Neural crest cell (in vitro differentiated cells): ENCODE measurements at regions not wholly inside any gene's neighbourhood (a gene's known extent, or its start where the extent isn't known, plus 50 kb on each side); places are given as distances from the start of the nearest gene placed in this dataset.

Experiments
- DNase-seq: peaks from one replicate; pipeline ENCODE4 v3.0.0; 2021; ENCODE audit warnings: low read depth, mixed read lengths, low spot score
- H3K27ac Mint-ChIP-seq: one replicate; pipeline ENCODE4 v1.8.0; 2021; ENCODE audit warnings: mild to moderate bottlenecking, mixed read lengths; ENCODE audit not compliant: unreplicated experiment
- H3K27me3 Mint-ChIP-seq: 2 replicates; pipeline ENCODE4 v1.8.0; 2021; ENCODE audit warnings: low read depth, mild to moderate bottlenecking, mixed read lengths
- H3K36me3 Mint-ChIP-seq: 2 replicates; pipeline ENCODE4 v1.8.0; 2021; ENCODE audit warnings: low read depth, mild to moderate bottlenecking, mixed read lengths
- H3K4me1 Mint-ChIP-seq: 2 replicates; pipeline ENCODE4 v1.8.0; 2021; ENCODE audit warnings: mixed read lengths
- H3K4me3 Mint-ChIP-seq: one replicate; pipeline ENCODE4 v1.8.0; 2021; ENCODE audit warnings: mild to moderate bottlenecking, mixed read lengths
- H3K9me3 Mint-ChIP-seq: 2 replicates; pipeline ENCODE4 v1.8.0; 2021; ENCODE audit warnings: mixed read lengths
- TF ChIP-seq, protein P1 (sequence below): fragments of 200-600 bp; sonication (generic); conservative IDR thresholded peaks from 2 replicates; pipeline ENCODE4 v1.5.0; 2021; ENCODE audit warnings: antibody characterized with exemption, mild to moderate bottlenecking

DNA sequence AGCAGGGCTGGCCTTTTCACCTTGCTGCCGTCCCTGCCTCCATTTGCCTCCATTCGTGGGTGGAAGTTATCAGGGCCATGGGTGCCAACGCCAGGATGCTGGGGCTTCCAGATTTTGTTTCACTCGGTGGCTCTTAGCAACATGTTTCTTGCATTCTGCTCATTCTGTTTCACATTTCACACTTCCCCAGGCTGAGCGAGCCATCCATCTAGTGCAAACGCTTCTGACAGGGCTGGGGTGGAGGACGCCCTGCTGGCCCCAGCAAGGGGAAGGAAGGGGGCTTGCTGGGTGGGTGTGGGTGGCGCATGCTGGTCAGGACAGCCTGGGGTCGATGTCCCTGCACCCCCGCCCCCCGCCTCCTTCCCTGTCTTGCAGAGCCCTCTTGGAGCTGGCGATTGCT lies 165.2 kb downstream of the URI1 start:
- no peaks in the 10 kb centered on the region for H3K36me3 Mint-ChIP-seq
- DNase-seq = no peak
- H3K4me1 Mint-ChIP-seq = no peaks in the 10 kb centered on the region
- no peak overlapping the region for H3K27ac Mint-ChIP-seq
- H3K27me3 Mint-ChIP-seq = no peaks in the 10 kb centered on the region
- H3K9me3 Mint-ChIP-seq = no peaks in the 10 kb centered on the region
- TF ChIP-seq, protein P1, sequence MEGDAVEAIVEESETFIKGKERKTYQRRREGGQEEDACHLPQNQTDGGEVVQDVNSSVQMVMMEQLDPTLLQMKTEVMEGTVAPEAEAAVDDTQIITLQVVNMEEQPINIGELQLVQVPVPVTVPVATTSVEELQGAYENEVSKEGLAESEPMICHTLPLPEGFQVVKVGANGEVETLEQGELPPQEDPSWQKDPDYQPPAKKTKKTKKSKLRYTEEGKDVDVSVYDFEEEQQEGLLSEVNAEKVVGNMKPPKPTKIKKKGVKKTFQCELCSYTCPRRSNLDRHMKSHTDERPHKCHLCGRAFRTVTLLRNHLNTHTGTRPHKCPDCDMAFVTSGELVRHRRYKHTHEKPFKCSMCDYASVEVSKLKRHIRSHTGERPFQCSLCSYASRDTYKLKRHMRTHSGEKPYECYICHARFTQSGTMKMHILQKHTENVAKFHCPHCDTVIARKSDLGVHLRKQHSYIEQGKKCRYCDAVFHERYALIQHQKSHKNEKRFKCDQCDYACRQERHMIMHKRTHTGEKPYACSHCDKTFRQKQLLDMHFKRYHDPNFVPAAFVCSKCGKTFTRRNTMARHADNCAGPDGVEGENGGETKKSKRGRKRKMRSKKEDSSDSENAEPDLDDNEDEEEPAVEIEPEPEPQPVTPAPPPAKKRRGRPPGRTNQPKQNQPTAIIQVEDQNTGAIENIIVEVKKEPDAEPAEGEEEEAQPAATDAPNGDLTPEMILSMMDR = no peak
- H3K4me3 Mint-ChIP-seq = no peak overlapping the region

DNA sequence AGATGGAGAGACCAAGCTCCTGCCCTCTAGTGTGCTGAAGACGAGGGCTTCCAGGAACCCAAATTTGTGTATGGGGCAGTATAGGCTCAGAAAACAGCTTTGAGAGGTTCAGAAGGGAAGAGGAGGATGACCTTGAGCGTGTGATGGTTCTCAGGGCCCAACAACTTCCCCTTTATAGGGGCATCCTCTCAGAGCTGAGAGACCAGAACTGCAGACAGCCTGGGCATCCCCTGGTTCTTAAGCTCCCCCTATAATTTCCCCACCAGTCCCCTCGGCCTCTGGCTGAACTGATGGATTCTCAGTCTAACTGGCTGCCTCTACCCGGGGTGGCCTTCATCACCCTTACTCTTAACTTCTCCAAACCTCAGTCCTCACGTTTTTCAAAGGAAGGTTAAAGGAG lies 167.5 kb downstream of the URI1 start:
- peaks cover 11% of the 10 kb centered on the region for H3K4me1 Mint-ChIP-seq

DNA sequence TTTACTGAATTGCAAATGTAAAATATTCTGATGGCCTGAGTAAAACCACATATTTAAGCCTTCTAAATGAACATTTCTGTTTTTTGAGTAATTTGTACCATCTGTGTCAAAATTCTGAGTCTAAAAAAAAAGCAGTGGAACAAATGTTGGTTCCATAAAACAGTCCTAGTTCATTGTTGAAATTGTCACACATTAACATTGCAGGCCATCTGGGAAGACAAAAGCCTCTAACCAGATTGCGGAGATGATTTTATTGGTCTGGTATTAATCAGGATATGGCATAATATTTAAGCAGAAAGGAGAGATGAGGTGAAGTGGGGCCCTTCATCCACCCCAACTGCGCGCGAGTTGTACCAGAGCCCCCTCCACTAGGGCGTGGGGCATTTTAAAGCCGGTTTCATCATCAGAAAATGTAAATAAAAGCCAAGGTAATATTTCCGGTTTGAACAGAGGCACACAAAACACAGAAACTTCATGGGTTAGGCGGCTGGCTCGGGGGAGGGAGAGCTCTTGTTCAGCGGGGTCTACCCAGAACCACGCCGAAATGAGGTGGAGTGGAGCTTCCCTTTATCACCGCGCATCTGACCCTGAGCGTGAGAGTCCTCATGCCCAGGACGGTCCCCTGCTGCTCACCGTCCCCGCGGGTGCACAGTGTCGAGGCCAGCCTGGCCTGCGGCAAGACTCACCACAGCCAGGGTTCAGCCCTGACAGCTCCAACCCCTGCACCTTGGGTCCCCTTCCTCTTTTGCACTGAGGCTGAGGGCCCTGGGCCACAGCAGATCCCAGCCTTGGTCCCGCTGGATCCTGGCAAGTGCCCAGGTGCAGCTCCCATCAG lies 169.2 kb downstream of the URI1 start:
- Mint-ChIP-seq H3K4me1 (peaks cover 11% of the 10 kb centered on the region), H3K36me3 (no peaks in the 10 kb centered on the region), H3K27me3 (no peaks in the 10 kb centered on the region), H3K9me3 (no peaks in the 10 kb centered on the region), H3K4me3 (no peak overlapping the region), H3K27ac (peak overlapping the region; percentile 27)
- TF ChIP-seq, protein P1 = no peak
- DNase-seq = no peak

More for the DNA sequence above, 167.5 kb downstream of the URI1 start:
- Mint-ChIP-seq H3K27me3 (no peaks in the 10 kb centered on the region), H3K9me3 (no peaks in the 10 kb centered on the region), H3K27ac (no peak overlapping the region), H3K4me3 (no peak overlapping the region), H3K36me3 (no peaks in the 10 kb centered on the region)
- TF ChIP-seq, protein P1 = no peak
- DNase-seq = no peak

DNA sequence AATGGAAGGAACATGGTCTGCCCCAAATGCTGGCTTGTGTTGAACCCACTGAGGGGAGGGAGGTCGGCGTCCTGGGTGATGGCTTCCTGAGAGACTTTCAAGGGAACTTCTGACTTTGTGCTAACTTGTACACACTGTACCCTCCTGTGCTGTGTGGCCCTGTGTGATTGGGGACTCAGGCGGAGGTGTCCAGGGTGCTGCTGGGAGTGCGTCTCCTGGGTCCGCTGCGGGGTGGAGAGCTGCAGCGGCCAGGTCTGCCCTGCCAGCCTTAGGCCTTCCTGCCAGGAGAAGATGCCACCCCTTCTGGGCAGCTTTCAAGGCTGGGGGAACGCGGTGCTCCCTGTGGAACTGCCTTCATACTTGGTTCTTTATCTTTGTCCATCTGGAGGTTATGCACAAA lies 170.1 kb downstream of the URI1 start:
- DNase-seq = no peak
- H3K9me3 Mint-ChIP-seq = no peaks in the 10 kb centered on the region
- TF ChIP-seq, protein P1 = no peak
- no peaks in the 10 kb centered on the region for H3K36me3 Mint-ChIP-seq
- no peak overlapping the region for H3K27ac Mint-ChIP-seq
- no peaks in the 10 kb centered on the region for H3K27me3 Mint-ChIP-seq
- H3K4me3 Mint-ChIP-seq = no peak overlapping the region
- peaks cover 11% of the 10 kb centered on the region for H3K4me1 Mint-ChIP-seq

DNA sequence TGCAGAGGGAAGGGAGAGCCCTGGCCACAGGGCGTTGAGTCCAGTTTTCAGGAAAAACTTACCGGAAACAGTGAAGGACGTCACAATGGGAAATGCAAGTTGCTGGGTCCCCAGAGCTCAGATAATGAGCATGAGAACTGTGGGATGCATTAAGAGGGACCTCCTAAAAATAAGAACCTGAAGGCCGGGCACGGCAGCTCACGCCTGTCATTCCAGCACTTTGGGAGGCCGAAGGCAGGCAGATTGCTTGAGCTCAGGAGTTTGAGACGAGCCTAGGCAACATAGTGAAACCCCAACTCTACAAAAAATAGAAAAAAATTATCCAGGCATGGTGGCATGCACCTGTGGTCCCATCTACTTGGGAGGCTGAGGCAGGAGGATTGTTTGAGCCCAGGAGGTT lies 170.6 kb downstream of the URI1 start:
- no peaks in the 10 kb centered on the region for H3K36me3 Mint-ChIP-seq
- TF ChIP-seq, protein P1 = no peak
- no peak overlapping the region for H3K4me3 Mint-ChIP-seq
- no peaks in the 10 kb centered on the region for H3K27me3 Mint-ChIP-seq
- no peak for DNase-seq
- H3K4me1 Mint-ChIP-seq = peaks cover 11% of the 10 kb centered on the region
- no peaks in the 10 kb centered on the region for H3K9me3 Mint-ChIP-seq
- H3K27ac Mint-ChIP-seq = no peak overlapping the region
